Hepatocyte (in vitro differentiated cells): ENCODE measurements at regions not wholly inside any gene's neighbourhood (a gene's known extent, or its start where the extent isn't known, plus 50 kb on each side); places are given as distances from the start of the nearest gene placed in this dataset.

Experiments
- DNase-seq: peaks from one replicate; pipeline ENCODE4 v3.0.0-alpha.2; 2016; ENCODE audit warnings: low spot score
- H2AFZ ChIP-seq: fragments of 200-600 bp; sonication (generic); 2 replicates; pipeline ENCODE4 v1.6.0; 2016; ENCODE audit warnings: antibody characterized with exemption, mild to moderate bottlenecking
- H3K27ac ChIP-seq: fragments of 200-600 bp; sonication (generic); 2 replicates; pipeline ENCODE4 v1.5.1; 2016; ENCODE audit warnings: mild to moderate bottlenecking
- H3K27me3 ChIP-seq: fragments of 200-600 bp; sonication (generic); 2 replicates; pipeline ENCODE4 v1.6.1; 2016
- H3K36me3 ChIP-seq: fragments of 200-600 bp; sonication (generic); replicated peaks from 2 replicates; pipeline ENCODE4 v1.5.1; 2016; ENCODE audit warnings: low read depth; ENCODE audit not compliant: insufficient read depth
- H3K4me1 ChIP-seq: fragments of 200-600 bp; sonication (generic); 2 replicates; pipeline ENCODE4 v1.5.1; 2016; ENCODE audit warnings: mild to moderate bottlenecking, moderate library complexity; ENCODE audit not compliant: insufficient read depth
- H3K4me2 ChIP-seq: fragments of 200-600 bp; sonication (generic); 2 replicates; pipeline ENCODE4 v1.6.0; 2016
- H3K4me3 ChIP-seq: fragments of 200-600 bp; sonication (generic); 2 replicates; pipeline ENCODE4 v1.5.1; 2016; ENCODE audit warnings: mild to moderate bottlenecking
- H3K79me2 ChIP-seq: fragments of 200-600 bp; sonication (generic); 2 replicates; pipeline ENCODE4 v1.6.0; 2017; ENCODE audit warnings: mild to moderate bottlenecking
- H3K9me2 ChIP-seq: fragments of 200-600 bp; sonication (generic); replicated peaks from 2 replicates; pipeline ENCODE4 v1.6.0; 2017; ENCODE audit warnings: mild to moderate bottlenecking; ENCODE audit not compliant: insufficient read depth
- H3K9me3 ChIP-seq: fragments of 200-600 bp; sonication (generic); 2 replicates; pipeline ENCODE4 v1.5.1; 2016; ENCODE audit warnings: low read depth, mild to moderate bottlenecking
- H4K20me1 ChIP-seq: fragments of 200-600 bp; sonication (generic); 2 replicates; pipeline ENCODE4 v1.6.0; 2016; ENCODE audit warnings: mild to moderate bottlenecking; ENCODE audit not compliant: insufficient read depth, poor library complexity, severe bottlenecking
- EZH2 ChIP-seq: fragments of 200-600 bp; sonication (generic); IDR thresholded peaks from 2 replicates; pipeline ENCODE4 v1.6.1; 2016; ENCODE audit warnings: antibody characterized with exemption, mild to moderate bottlenecking, borderline replicate concordance
- EZH2phosphoT487 ChIP-seq: fragments of 200-600 bp; sonication (generic); IDR thresholded peaks from one replicate; pipeline ENCODE4 v1.6.1; 2018; ENCODE audit warnings: antibody characterized with exemption, mild to moderate bottlenecking, low read depth, moderate library complexity; ENCODE audit not compliant: unreplicated experiment, severe bottlenecking
- WGBS: methylation state at CpG from one replicate; pipeline ENCODE4 v1.1.6; 2016; ENCODE audit warnings: low lambda C conversion rate; ENCODE audit errors: missing lambda C conversion rate; 5-methylcytosine and 5-hydroxymethylcytosine counted together
- TF ChIP-seq, protein P1 (sequence below): fragments of 200-600 bp; sonication (generic); IDR thresholded peaks from 2 replicates; pipeline ENCODE4 v1.5.1; 2016; ENCODE audit warnings: antibody characterized with exemption, mild to moderate bottlenecking; ENCODE audit not compliant: poor library complexity

DNA sequence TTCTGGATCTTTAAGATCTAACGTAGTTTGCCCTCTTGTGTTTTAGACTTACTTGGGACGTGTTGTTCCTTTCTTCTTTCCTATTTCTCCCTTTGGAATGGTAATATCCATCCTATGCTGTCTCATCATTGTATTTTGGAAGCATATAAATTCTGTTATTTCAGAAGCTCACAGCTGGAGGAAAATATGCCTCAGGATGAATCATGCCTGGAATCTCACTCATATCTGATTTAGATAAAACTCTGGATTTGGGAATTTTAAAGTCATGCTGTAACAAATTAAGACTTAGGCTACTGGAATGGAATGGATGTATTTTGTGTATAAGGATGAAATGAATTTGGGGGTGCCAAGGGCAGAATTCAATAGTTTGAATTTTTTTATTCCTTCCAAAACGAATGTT lies 245.2 kb upstream of the GULP1 start:
- Histone ChIP-seq H3K4me1 (peaks cover 8% of the 10 kb centered on the region), H3K79me2 (no peaks in the 10 kb centered on the region), H3K27ac (no peak overlapping the region), H3K9me3 (no peaks in the 10 kb centered on the region), H3K36me3 (no peaks in the 10 kb centered on the region), H3K4me2 (no peak overlapping the region), H3K9me2 (no peaks in the 10 kb centered on the region), H3K27me3 (no peaks in the 10 kb centered on the region), H2AFZ (no peak overlapping the region), H3K4me3 (no peak overlapping the region), H4K20me1 (no peaks in the 10 kb centered on the region)
- 85% methylated on average over 3 of the region's 3 CpGs for WGBS
- TF ChIP-seq EZH2 = no peak
- TF ChIP-seq, protein P1, sequence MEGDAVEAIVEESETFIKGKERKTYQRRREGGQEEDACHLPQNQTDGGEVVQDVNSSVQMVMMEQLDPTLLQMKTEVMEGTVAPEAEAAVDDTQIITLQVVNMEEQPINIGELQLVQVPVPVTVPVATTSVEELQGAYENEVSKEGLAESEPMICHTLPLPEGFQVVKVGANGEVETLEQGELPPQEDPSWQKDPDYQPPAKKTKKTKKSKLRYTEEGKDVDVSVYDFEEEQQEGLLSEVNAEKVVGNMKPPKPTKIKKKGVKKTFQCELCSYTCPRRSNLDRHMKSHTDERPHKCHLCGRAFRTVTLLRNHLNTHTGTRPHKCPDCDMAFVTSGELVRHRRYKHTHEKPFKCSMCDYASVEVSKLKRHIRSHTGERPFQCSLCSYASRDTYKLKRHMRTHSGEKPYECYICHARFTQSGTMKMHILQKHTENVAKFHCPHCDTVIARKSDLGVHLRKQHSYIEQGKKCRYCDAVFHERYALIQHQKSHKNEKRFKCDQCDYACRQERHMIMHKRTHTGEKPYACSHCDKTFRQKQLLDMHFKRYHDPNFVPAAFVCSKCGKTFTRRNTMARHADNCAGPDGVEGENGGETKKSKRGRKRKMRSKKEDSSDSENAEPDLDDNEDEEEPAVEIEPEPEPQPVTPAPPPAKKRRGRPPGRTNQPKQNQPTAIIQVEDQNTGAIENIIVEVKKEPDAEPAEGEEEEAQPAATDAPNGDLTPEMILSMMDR = no peak
- TF ChIP-seq EZH2phosphoT487 = no peak
- DNase-seq = no peak

DNA sequence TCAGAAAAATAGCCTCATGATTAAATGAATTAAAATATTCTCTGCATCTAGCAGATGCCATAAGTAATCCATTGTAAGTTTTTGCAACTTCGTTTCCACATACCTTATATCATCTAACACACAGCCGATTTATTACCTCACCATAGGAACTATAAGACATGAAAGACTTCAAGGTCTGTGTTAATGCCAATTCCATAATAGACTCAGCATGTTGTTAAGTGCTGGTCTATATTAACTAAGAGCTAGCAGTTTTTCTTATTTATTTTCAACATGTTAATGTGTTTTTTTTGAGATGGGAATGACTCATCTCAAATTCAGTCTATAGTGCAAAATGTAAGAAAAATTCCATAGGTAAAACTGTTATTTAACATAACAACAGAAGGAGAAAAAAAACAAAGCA lies 243.9 kb upstream of the GULP1 start:
- H3K36me3 ChIP-seq = no peaks in the 10 kb centered on the region
- no peak for DNase-seq
- H3K9me3 ChIP-seq = no peaks in the 10 kb centered on the region
- H3K4me1 ChIP-seq = peaks cover 8% of the 10 kb centered on the region
- no peak overlapping the region for H3K27ac ChIP-seq
- TF ChIP-seq EZH2phosphoT487 (no peak), EZH2 (no peak)
- TF ChIP-seq, protein P1 = no peak
- no peak overlapping the region for H3K4me2 ChIP-seq
- no peaks in the 10 kb centered on the region for H3K9me2 ChIP-seq
- WGBS = 64% methylated on average over 2 of the region's 2 CpGs
- no peak overlapping the region for H3K4me3 ChIP-seq
- no peaks in the 10 kb centered on the region for H4K20me1 ChIP-seq
- no peak overlapping the region for H2AFZ ChIP-seq
- no peaks in the 10 kb centered on the region for H3K79me2 ChIP-seq
- H3K27me3 ChIP-seq = no peaks in the 10 kb centered on the region

DNA sequence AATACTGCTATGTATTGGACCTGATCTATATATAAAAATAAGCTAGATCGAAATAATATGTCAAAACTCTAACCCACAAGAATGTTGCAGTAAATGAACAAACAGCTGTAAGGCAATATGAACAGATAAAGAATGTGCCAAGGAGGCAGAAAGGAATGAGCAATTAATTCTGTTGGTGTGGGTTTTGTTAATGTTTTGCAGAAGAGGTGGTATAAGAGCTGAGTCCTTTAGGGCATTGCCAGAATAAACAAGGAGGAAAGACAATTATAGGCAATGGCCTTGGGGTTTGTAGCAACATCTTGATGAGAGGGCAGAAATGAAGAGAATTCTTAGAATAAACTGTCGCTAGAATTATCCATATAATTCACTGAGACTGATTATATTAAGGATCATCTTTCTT lies 240.9 kb upstream of the GULP1 start:
- H3K27ac ChIP-seq = no peak overlapping the region
- H3K4me3 ChIP-seq = no peak overlapping the region
- H3K9me2 ChIP-seq = no peaks in the 10 kb centered on the region
- H3K79me2 ChIP-seq = no peaks in the 10 kb centered on the region
- H3K9me3 ChIP-seq = no peaks in the 10 kb centered on the region
- H2AFZ ChIP-seq = no peak overlapping the region
- 60% methylated on average over 2 of the region's 2 CpGs for WGBS
- no peaks in the 10 kb centered on the region for H4K20me1 ChIP-seq
- no peaks in the 10 kb centered on the region for H3K36me3 ChIP-seq
- H3K27me3 ChIP-seq = no peaks in the 10 kb centered on the region
- peaks cover 8% of the 10 kb centered on the region for H3K4me1 ChIP-seq
- TF ChIP-seq EZH2 (no peak), EZH2phosphoT487 (no peak)
- TF ChIP-seq, protein P1 = no peak
- no peak overlapping the region for H3K4me2 ChIP-seq
- no peak for DNase-seq

DNA sequence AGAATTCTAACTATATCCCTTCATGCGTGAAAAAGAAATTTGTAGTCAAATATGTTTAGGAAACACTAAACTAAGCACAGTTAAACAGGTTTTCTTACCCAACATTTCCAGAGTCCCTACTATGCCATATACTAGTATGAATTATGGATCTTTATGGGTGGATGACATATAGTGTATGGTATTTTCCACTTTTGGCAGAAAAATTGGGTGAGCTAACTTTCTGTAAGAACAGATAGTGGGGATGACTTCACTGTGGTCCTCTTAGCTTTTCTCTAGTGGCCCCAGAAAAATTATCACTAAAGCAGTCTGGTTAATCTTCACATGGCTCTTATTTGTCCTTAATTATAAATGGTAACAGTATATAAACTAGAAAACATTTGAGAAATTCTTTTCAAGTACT lies 240.0 kb upstream of the GULP1 start:
- Histone ChIP-seq H2AFZ (no peak overlapping the region), H3K9me3 (no peaks in the 10 kb centered on the region), H3K4me2 (no peak overlapping the region), H3K4me1 (peaks cover 8% of the 10 kb centered on the region), H4K20me1 (no peaks in the 10 kb centered on the region), H3K4me3 (no peak overlapping the region), H3K36me3 (no peaks in the 10 kb centered on the region), H3K27ac (no peak overlapping the region), H3K27me3 (no peaks in the 10 kb centered on the region), H3K79me2 (no peaks in the 10 kb centered on the region), H3K9me2 (no peaks in the 10 kb centered on the region)
- 95% methylated on average over 1 of the region's 1 CpG for WGBS
- DNase-seq = no peak
- TF ChIP-seq, protein P1 = no peak
- TF ChIP-seq EZH2phosphoT487 (no peak), EZH2 (no peak)
